ENCODE measurements at regions not wholly inside any gene's neighbourhood (a gene's known extent, or its start where the extent isn't known, plus 50 kb on each side); places are given as distances from the start of the nearest gene placed in this dataset.

GRCh38 chr13:32878163-32878562, 138.1 kb upstream of the KL start:
- H3K27me3 ChIP-seq (ENCODE audit: insufficient read depth, low read length) = no peaks in the 10 kb centered on the region
- intact Hi-C loops (cut with micrococcal nuclease) = no loop called here
- POLR2A ChIA-PET = no interaction called here
- H3K9ac ChIP-seq (ENCODE audit: low read length) = no peak overlapping the region
- H3K79me2 ChIP-seq (ENCODE audit: insufficient read depth, low read length) = no peaks in the 10 kb centered on the region
- no peaks in the 10 kb centered on the region for H3K4me1 ChIP-seq (ENCODE audit: control insufficient read depth in 1 of 2, insufficient read depth in 2 of 2, low read length in 2 of 2)
- CTCF ChIA-PET = no interaction called here
- no peaks in the 10 kb centered on the region for H3K9me2 ChIP-seq (ENCODE audit: insufficient read depth)
- ATAC-seq = no peak
- no peak overlapping the region for H2AFZ ChIP-seq (ENCODE audit: low read depth, low read length, poor library complexity, severe bottlenecking)
- no peak for DNase-seq (ENCODE audit: low read depth, low spot score)
- H3K4me2 ChIP-seq (ENCODE audit: low read length) = no peak overlapping the region
- no peaks in the 10 kb centered on the region for H4K20me1 ChIP-seq (ENCODE audit: insufficient read depth)
- no peaks in the 10 kb centered on the region for H3K36me3 ChIP-seq (ENCODE audit: control insufficient read depth in 1 of 2, insufficient read depth in 2 of 2, low read length in 2 of 2)
- TF ChIP-seq CEBPB (IDR thresholded peaks at IDR 0.05; ENCODE audit: low read depth) (0 out of 2 replicates have a peak, but pooled peaks have one; percentile 17), TCF7L2 (IDR thresholded peaks at IDR 0.05; ENCODE audit: borderline replicate concordance, extremely low read depth, insufficient read depth, insufficient read length) (no peak)
- no peak overlapping the region for H3K4me3 ChIP-seq (replicated peaks in 1 of 2; ENCODE audit: low read depth in 1 of 2, low read length in 2 of 2)
- no peak overlapping the region for H3K27ac ChIP-seq (ENCODE audit: low read depth, low read length)
- no TSS peak for BruUV-seq (replicated peaks)
- no peaks in the 10 kb centered on the region for H3K9me3 ChIP-seq (ENCODE audit: control insufficient read depth in 1 of 2, insufficient read depth in 1 of 2, low read depth in 1 of 2, low read length in 2 of 2)
- RAD21 ChIA-PET (ENCODE audit: low non-redundant PET in 1 of 2, low total read pairs in 2 of 2, uncharacterized antibody in 2 of 2, unreplicated experiment in 2 of 2) = no interaction called here

GRCh38 chr13:32880636-32881035, 135.6 kb upstream of the KL start:
- TF ChIP-seq EZH2phosphoT487 (IDR thresholded peaks at IDR 0.05; ENCODE audit: borderline replicate concordance) (no peak), ELF1 (IDR thresholded peaks at IDR 0.05; ENCODE audit: borderline replicate concordance, low read depth) (no peak), RAD21 (IDR thresholded peaks at IDR 0.05; ENCODE audit: low read depth) (no peak), YY1 (IDR thresholded peaks at IDR 0.05; ENCODE audit: extremely low read depth, insufficient replicate concordance, low read depth, low read length) (no peak), SP1 (IDR thresholded peaks at IDR 0.05; ENCODE audit: low read depth) (no peak), POLR2A (IDR thresholded peaks at IDR 0.05; ENCODE audit: borderline replicate concordance, extremely low read depth, insufficient read depth, insufficient read length) (no peak), SIN3A (IDR thresholded peaks at IDR 0.05; ENCODE audit: low read depth) (no peak), EZH2 (IDR thresholded peaks at IDR 0.05) (no peak), JUND (IDR thresholded peaks at IDR 0.05) (no peak)
- TF ChIP-seq, protein P1, sequence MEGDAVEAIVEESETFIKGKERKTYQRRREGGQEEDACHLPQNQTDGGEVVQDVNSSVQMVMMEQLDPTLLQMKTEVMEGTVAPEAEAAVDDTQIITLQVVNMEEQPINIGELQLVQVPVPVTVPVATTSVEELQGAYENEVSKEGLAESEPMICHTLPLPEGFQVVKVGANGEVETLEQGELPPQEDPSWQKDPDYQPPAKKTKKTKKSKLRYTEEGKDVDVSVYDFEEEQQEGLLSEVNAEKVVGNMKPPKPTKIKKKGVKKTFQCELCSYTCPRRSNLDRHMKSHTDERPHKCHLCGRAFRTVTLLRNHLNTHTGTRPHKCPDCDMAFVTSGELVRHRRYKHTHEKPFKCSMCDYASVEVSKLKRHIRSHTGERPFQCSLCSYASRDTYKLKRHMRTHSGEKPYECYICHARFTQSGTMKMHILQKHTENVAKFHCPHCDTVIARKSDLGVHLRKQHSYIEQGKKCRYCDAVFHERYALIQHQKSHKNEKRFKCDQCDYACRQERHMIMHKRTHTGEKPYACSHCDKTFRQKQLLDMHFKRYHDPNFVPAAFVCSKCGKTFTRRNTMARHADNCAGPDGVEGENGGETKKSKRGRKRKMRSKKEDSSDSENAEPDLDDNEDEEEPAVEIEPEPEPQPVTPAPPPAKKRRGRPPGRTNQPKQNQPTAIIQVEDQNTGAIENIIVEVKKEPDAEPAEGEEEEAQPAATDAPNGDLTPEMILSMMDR (IDR thresholded peaks at IDR 0.05 in 2 of 3, conservative IDR thresholded peaks at IDR 0.05 in 1 of 3; ENCODE audit: borderline replicate concordance in 1 of 3, insufficient read depth in 1 of 3, low read depth in 2 of 3, low read length in 2 of 3) = no peak
- ChIA-PET POLR2A (no interaction called here), RAD21 (ENCODE audit: low non-redundant PET in 1 of 2, low total read pairs in 2 of 2, uncharacterized antibody in 2 of 2, unreplicated experiment in 2 of 2) (no interaction called here), CTCF (no interaction called here)
- no peaks in the 10 kb centered on the region for H3K4me1 ChIP-seq (ENCODE audit: control insufficient read depth in 1 of 2, insufficient read depth in 2 of 2, low read length in 2 of 2)
- intact Hi-C loops (cut with micrococcal nuclease) = no loop called here
- no peaks in the 10 kb centered on the region for H3K9me2 ChIP-seq (ENCODE audit: insufficient read depth)
- no peaks in the 10 kb centered on the region for H3K36me3 ChIP-seq (ENCODE audit: control insufficient read depth in 1 of 2, insufficient read depth in 2 of 2, low read length in 2 of 2)
- H3K27ac ChIP-seq (ENCODE audit: low read depth, low read length) = no peak overlapping the region
- no TSS peak for BruUV-seq (replicated peaks)
- no peaks in the 10 kb centered on the region for H3K79me2 ChIP-seq (ENCODE audit: insufficient read depth, low read length)
- ATAC-seq = no peak
- H2AFZ ChIP-seq (ENCODE audit: low read depth, low read length, poor library complexity, severe bottlenecking) = no peak overlapping the region
- no peak overlapping the region for H3K9ac ChIP-seq (ENCODE audit: low read length)
- no peaks in the 10 kb centered on the region for H4K20me1 ChIP-seq (ENCODE audit: insufficient read depth)
- H3K4me3 ChIP-seq (replicated peaks in 1 of 2; ENCODE audit: low read depth in 1 of 2, low read length in 2 of 2) = no peak overlapping the region
- H3K9me3 ChIP-seq (ENCODE audit: control insufficient read depth in 1 of 2, insufficient read depth in 1 of 2, low read depth in 1 of 2, low read length in 2 of 2) = no peaks in the 10 kb centered on the region
- H3K27me3 ChIP-seq (ENCODE audit: insufficient read depth, low read length) = no peaks in the 10 kb centered on the region
- H3K4me2 ChIP-seq (ENCODE audit: low read length) = no peak overlapping the region
- DNase-seq (ENCODE audit: low read depth, low spot score) = no peak

Measured in HCT116 (cell line).